Liver (tissue), 8 donors: ENCODE measurements at regions not wholly inside any gene's neighbourhood (a gene's known extent, or its start where the extent isn't known, plus 50 kb on each side); places are given as distances from the start of the nearest gene placed in this dataset.

ENCODE experiments used
- DNase-seq: peaks from one replicate; pipeline ENCODE4 v3.0.0-alpha.2; 2017; ENCODE audit warnings: low spot score
- H3K27ac ChIP-seq, 2 donors: one replicate each; pipeline ENCODE4 v1.7.0; 2013; ENCODE audit warnings: inconsistent platforms in 2 of 2, low read length in 2 of 2, control low read depth in 1 of 2, low read depth in 1 of 2, mild to moderate bottlenecking in 1 of 2
- H3K27me3 ChIP-seq, 4 donors: one replicate each; pipeline versions ENCODE4 v1.6.1 to v1.7.0; 2013; ENCODE audit warnings: low read length in 3 of 4, inconsistent platforms in 1 of 4, mild to moderate bottlenecking in 1 of 4, moderate library complexity in 1 of 4; ENCODE audit not compliant: control insufficient read depth in 4 of 4, insufficient read depth in 4 of 4
- H3K36me3 ChIP-seq, 4 donors: one replicate each; pipeline versions ENCODE4 v1.6.1 to v1.7.0; 2013; ENCODE audit warnings: low read length in 3 of 4, mild to moderate bottlenecking in 3 of 4, low read depth in 1 of 4, moderate library complexity in 1 of 4; ENCODE audit not compliant: control insufficient read depth in 4 of 4, insufficient read depth in 3 of 4
- H3K4me1 ChIP-seq, 4 donors: one replicate each; pipeline versions ENCODE4 v1.6.1 to v1.7.0; 2013; ENCODE audit warnings: low read length in 3 of 4, mild to moderate bottlenecking in 3 of 4, moderate library complexity in 1 of 4; ENCODE audit not compliant: control insufficient read depth in 4 of 4, insufficient read depth in 4 of 4
- H3K4me3 ChIP-seq, 3 donors: one replicate each; pipeline versions ENCODE4 v1.6.1 to v1.7.0; 2013; ENCODE audit warnings: low read length in 3 of 3, control low read depth in 1 of 3, low read depth in 1 of 3, mild to moderate bottlenecking in 1 of 3
- H3K9ac ChIP-seq, 2 donors: one replicate each; pipeline ENCODE4 v1.7.0; 2013; ENCODE audit warnings: low read length in 2 of 2, mild to moderate bottlenecking in 2 of 2, moderate library complexity in 2 of 2, control low read depth in 1 of 2, low read depth in 1 of 2
- H3K9me3 ChIP-seq, 4 donors: one replicate each; pipeline versions ENCODE4 v1.6.1 to v1.7.0; 2013; ENCODE audit warnings: low read length in 3 of 4; ENCODE audit not compliant: control insufficient read depth in 4 of 4
- CTCF ChIP-seq: fragments of 150-350 bp; IDR thresholded peaks from 2 replicates; pipeline ENCODE4 v1.5.1; 2017; ENCODE audit warnings: improper control_type of control experiment, low read depth, low read length; ENCODE audit not compliant: missing input control
- EGR1 ChIP-seq, 2 donors: IDR thresholded peaks; 2 replicates each; pipeline ENCODE4 v1.6.1; 2016 to 2018; ENCODE audit warnings: antibody characterized with exemption in 2 of 2, low read depth in 2 of 2
- FOXA1 ChIP-seq: IDR thresholded peaks from 2 replicates; pipeline ENCODE4 v1.6.1; 2016; ENCODE audit warnings: antibody characterized with exemption
- FOXA2 ChIP-seq: IDR thresholded peaks from 2 replicates; pipeline ENCODE4 v1.6.1; 2016; ENCODE audit warnings: antibody characterized with exemption
- GABPA ChIP-seq, 2 donors: IDR thresholded peaks in 1 of 2; conservative IDR thresholded peaks in 1 of 2; 2 replicates each; pipeline ENCODE4 v1.6.1; 2016; ENCODE audit warnings: antibody characterized with exemption in 2 of 2, mild to moderate bottlenecking in 1 of 2, moderate library complexity in 1 of 2
- HNF4A ChIP-seq, 2 donors: conservative IDR thresholded peaks; 2 replicates each; pipeline ENCODE4 v1.6.1; 2016; ENCODE audit warnings: antibody characterized with exemption in 2 of 2, mild to moderate bottlenecking in 2 of 2
- HNF4G ChIP-seq: IDR thresholded peaks from 2 replicates; pipeline ENCODE4 v1.6.1; 2016; ENCODE audit warnings: antibody characterized with exemption
- JUND ChIP-seq, 2 donors: IDR thresholded peaks; 2 replicates each; pipeline ENCODE4 v1.6.1; 2016; ENCODE audit warnings: antibody characterized with exemption in 2 of 2
- MAX ChIP-seq: IDR thresholded peaks from 2 replicates; pipeline ENCODE4 v1.6.1; 2016; ENCODE audit warnings: antibody characterized with exemption
- NR2F2 ChIP-seq: IDR thresholded peaks from 2 replicates; pipeline ENCODE4 v1.6.1; 2016; ENCODE audit warnings: antibody characterized with exemption
- RAD21 ChIP-seq, 2 donors: IDR thresholded peaks; 2 replicates each; pipeline ENCODE4 v1.6.1; 2016; ENCODE audit warnings: antibody characterized with exemption in 2 of 2, mild to moderate bottlenecking in 2 of 2
- REST ChIP-seq: IDR thresholded peaks from 2 replicates; pipeline ENCODE4 v1.6.1; 2016; ENCODE audit warnings: antibody characterized with exemption, mild to moderate bottlenecking
- RXRA ChIP-seq, 2 donors: IDR thresholded peaks; 2 replicates each; pipeline ENCODE4 v1.6.1; 2017 to 2018; ENCODE audit warnings: antibody characterized with exemption in 2 of 2, mild to moderate bottlenecking in 1 of 2
- SP1 ChIP-seq: IDR thresholded peaks from 2 replicates; pipeline ENCODE4 v1.6.1; 2018; ENCODE audit warnings: antibody characterized with exemption, mild to moderate bottlenecking
- TAF1 ChIP-seq: conservative IDR thresholded peaks from 2 replicates; pipeline ENCODE4 v1.6.1; 2016; ENCODE audit warnings: antibody characterized with exemption, mild to moderate bottlenecking
- YY1 ChIP-seq: IDR thresholded peaks from 2 replicates; pipeline ENCODE4 v1.6.1; 2016; ENCODE audit warnings: antibody characterized with exemption, mild to moderate bottlenecking
- ZBTB33 ChIP-seq: IDR thresholded peaks from 2 replicates; pipeline ENCODE4 v1.6.1; 2016; ENCODE audit warnings: antibody characterized with exemption
- WGBS: extraction: QIAGEN DNeasy Blood & Tissue Kit; methylation state at CpG from one replicate; pipeline ENCODE4 v1.1.7; 2013; 5-methylcytosine and 5-hydroxymethylcytosine counted together
- TF ChIP-seq, protein P1 (sequence below): IDR thresholded peaks from 2 replicates; pipeline ENCODE4 v1.6.1; 2016; ENCODE audit warnings: antibody characterized with exemption
- donor health status: healthy.
- donor health status: healthy.
- donor health status: healthy.
- donor health status: healthy.
- donor health status: healthy.

DNA sequence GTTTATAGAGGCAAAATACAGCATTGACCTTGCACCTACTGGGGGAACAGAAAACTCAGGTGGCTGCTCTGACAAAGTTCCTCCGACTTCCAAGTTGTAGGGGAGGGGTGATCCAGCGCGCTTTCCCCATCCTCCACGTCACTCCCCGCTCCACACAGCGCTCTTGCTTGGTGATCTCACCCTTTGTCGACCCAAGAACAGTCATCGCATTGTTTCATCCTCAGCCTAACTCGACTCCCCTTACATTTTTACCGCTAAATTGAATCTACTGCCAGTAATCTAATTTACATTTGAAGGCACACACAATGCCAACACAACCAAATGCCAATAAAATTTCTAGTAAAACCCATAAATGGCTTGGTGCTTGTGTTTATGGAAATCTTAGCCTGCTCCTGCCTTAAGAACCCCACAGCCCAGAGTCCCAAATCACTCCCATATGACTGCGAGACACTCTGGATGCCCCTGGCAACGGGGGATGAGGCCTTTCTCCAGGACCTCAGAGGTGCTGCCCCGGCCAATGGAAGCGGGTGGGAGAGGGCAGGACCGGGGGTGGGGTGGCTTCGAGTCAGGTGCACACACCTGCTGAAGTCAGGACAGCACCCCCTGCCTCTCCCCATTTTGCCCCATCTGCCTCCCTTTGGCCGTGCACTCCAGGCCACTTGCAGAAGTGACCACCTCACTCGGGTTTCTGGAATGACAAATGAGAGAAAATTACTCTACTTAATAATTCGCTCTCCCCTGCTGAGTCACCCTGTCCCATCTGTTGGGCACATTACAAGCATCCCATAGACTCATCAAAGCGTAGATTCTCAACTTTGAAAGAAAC, 98.2 kb upstream of the GSC start:
- H3K9me3 ChIP-seq = no peaks in the 10 kb centered on the region
- no peaks in the 10 kb centered on the region for H3K27me3 ChIP-seq
- no peak overlapping the region for H3K4me3 ChIP-seq
- 62% methylated on average over 20 of the region's 20 CpGs for WGBS
- H3K27ac ChIP-seq = no peak overlapping the region
- no peaks in the 10 kb centered on the region for H3K4me1 ChIP-seq
- H3K9ac ChIP-seq = no peak overlapping the region
- TF ChIP-seq NR2F2 (no peak), YY1 (no peak), GABPA (IDR thresholded peaks at IDR 0.05 in 1 of 2, conservative IDR thresholded peaks at IDR 0.05 in 1 of 2) (no peak), EGR1 (IDR thresholded peaks at IDR 0.05; ENCODE audit: low read depth in 2 of 2) (no peak), ZBTB33 (no peak), RXRA (IDR thresholded peaks at IDR 0.05) (no peak), RAD21 (IDR thresholded peaks at IDR 0.05) (no peak), SP1 (no peak), FOXA1 (no peak), FOXA2 (no peak), TAF1 (no peak), REST (no peak), HNF4G (no peak), CTCF (no peak), JUND (IDR thresholded peaks at IDR 0.05) (no peak), MAX (no peak), HNF4A (conservative IDR thresholded peaks at IDR 0.05) (no peak)
- TF ChIP-seq, protein P1, sequence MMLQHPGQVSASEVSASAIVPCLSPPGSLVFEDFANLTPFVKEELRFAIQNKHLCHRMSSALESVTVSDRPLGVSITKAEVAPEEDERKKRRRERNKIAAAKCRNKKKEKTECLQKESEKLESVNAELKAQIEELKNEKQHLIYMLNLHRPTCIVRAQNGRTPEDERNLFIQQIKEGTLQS = no peak
- H3K36me3 ChIP-seq = no peaks in the 10 kb centered on the region
- DNase-seq = no peak
